GM23338 (cell line): ENCODE measurements at regions not wholly inside any gene's neighbourhood (a gene's known extent, or its start where the extent isn't known, plus 50 kb on each side); places are given as distances from the start of the nearest gene placed in this dataset.

ENCODE experiments used
- ATAC-seq: fragments of 200-7000 bp; cut with Tn5 transposase; 3 replicates; pipeline ENCODE4 v1.9.1; 2020
- DNase-seq: peaks from one replicate; pipeline ENCODE4 v3.0.0-alpha.2; 2015; ENCODE audit warnings: low spot score
- H2AFZ ChIP-seq: fragments of 200-600 bp; sonication (generic); 2 replicates; pipeline ENCODE4 v1.8.0; 2016; ENCODE audit warnings: antibody characterized with exemption, mild to moderate bottlenecking, moderate library complexity
- H3F3A ChIP-seq: fragments of 200-600 bp; sonication (generic); replicated peaks from 2 replicates; pipeline ENCODE4 v1.8.0; 2017; ENCODE audit warnings: antibody characterized with exemption, mixed run types, low read depth
- H3K27ac ChIP-seq: fragments of 200-600 bp; sonication (generic); 2 replicates; pipeline ENCODE4 v1.6.1; 2016; ENCODE audit warnings: low read depth
- H3K27me3 ChIP-seq: fragments of 200-600 bp; sonication (generic); 2 replicates; pipeline ENCODE4 v1.8.0; 2016; ENCODE audit warnings: mild to moderate bottlenecking, mixed run types, moderate library complexity; ENCODE audit not compliant: insufficient read depth
- H3K36me3 ChIP-seq: fragments of 200-600 bp; sonication (generic); 2 replicates; pipeline ENCODE4 v1.8.0; 2016; ENCODE audit warnings: mild to moderate bottlenecking; ENCODE audit not compliant: insufficient read depth
- H3K4me1 ChIP-seq: fragments of 200-600 bp; sonication (generic); 2 replicates; pipeline ENCODE4 v1.8.0; 2016; ENCODE audit warnings: mild to moderate bottlenecking, moderate library complexity; ENCODE audit not compliant: insufficient read depth
- H3K4me2 ChIP-seq: fragments of 200-600 bp; sonication (generic); 2 replicates; pipeline ENCODE4 v1.7.1; 2017; ENCODE audit warnings: mixed run types
- H3K4me3 ChIP-seq: fragments of 200-600 bp; sonication (generic); 2 replicates; pipeline ENCODE4 v1.6.1; 2016; ENCODE audit warnings: mixed run types
- H3K79me2 ChIP-seq: fragments of 200-600 bp; sonication (generic); replicated peaks from 2 replicates; pipeline ENCODE4 v1.8.0; 2017; ENCODE audit warnings: mild to moderate bottlenecking; ENCODE audit not compliant: insufficient read depth
- H3K9me2 ChIP-seq: fragments of 200-600 bp; sonication (generic); 2 replicates; pipeline ENCODE4 v1.8.0; 2017; ENCODE audit not compliant: insufficient read depth
- H4K20me1 ChIP-seq: fragments of 200-600 bp; sonication (generic); replicated peaks from 2 replicates; pipeline ENCODE4 v1.8.0; 2017; ENCODE audit warnings: mild to moderate bottlenecking; ENCODE audit not compliant: insufficient read depth
- H3K27ac Mint-ChIP-seq: 2 replicates; pipeline ENCODE4 v1.8.0; 2020; ENCODE audit warnings: inconsistent platforms, mild to moderate bottlenecking, moderate library complexity, mixed read lengths
- H3K27me3 Mint-ChIP-seq: 3 replicates; pipeline ENCODE4 v1.8.0; 2022; ENCODE audit warnings: low read depth, mild to moderate bottlenecking, moderate library complexity, mixed read lengths, inconsistent platforms; ENCODE audit not compliant: insufficient read depth, poor library complexity
- H3K36me3 Mint-ChIP-seq: 3 replicates; pipeline ENCODE4 v1.8.0; 2021; ENCODE audit warnings: low read depth, mild to moderate bottlenecking, inconsistent platforms, moderate library complexity, mixed read lengths
- H3K4me1 Mint-ChIP-seq: 3 replicates; pipeline ENCODE4 v1.8.0; 2020; ENCODE audit warnings: mild to moderate bottlenecking, inconsistent platforms, mixed read lengths
- H3K4me3 Mint-ChIP-seq: 3 replicates; pipeline ENCODE4 v1.8.0; 2021; ENCODE audit warnings: moderate library complexity, mild to moderate bottlenecking, inconsistent platforms, mixed read lengths
- H3K9me3 Mint-ChIP-seq: 3 replicates; pipeline ENCODE4 v1.8.0; 2020; ENCODE audit warnings: moderate library complexity, mild to moderate bottlenecking, inconsistent platforms, mixed read lengths
- CREB1 ChIP-seq: fragments of 250-450 bp; sonication (Bioruptor Pico); IDR thresholded peaks from 2 replicates; pipeline ENCODE4 v1.5.0; 2020; ENCODE audit warnings: low read depth, mild to moderate bottlenecking, moderate library complexity
- EZH2 ChIP-seq: fragments of 200-600 bp; sonication (generic); IDR thresholded peaks from one replicate; pipeline ENCODE4 v1.8.0; 2017; ENCODE audit warnings: antibody characterized with exemption, mild to moderate bottlenecking, low read depth; ENCODE audit not compliant: unreplicated experiment
- JUNB ChIP-seq: IDR thresholded peaks from one replicate; pipeline ENCODE4 v1.6.1; 2016; ENCODE audit warnings: antibody characterized with exemption; ENCODE audit not compliant: unreplicated experiment
- NANOG ChIP-seq: IDR thresholded peaks from 2 replicates; pipeline ENCODE4 v1.6.1; 2016; ENCODE audit warnings: antibody characterized with exemption, borderline replicate concordance
- POLR2AphosphoS5 ChIP-seq: IDR thresholded peaks from 2 replicates; pipeline ENCODE4 v1.6.1; 2016; ENCODE audit warnings: antibody characterized with exemption, low read depth
- STAT1 ChIP-seq: IDR thresholded peaks from one replicate; pipeline ENCODE4 v1.6.1; 2016; ENCODE audit warnings: antibody characterized with exemption; ENCODE audit not compliant: unreplicated experiment
- ZNF114 ChIP-seq: fragments of 250-450 bp; sonication (Bioruptor Pico); IDR thresholded peaks from 2 replicates; pipeline ENCODE4 v1.5.0; 2020; ENCODE audit warnings: mild to moderate bottlenecking, moderate library complexity
- ZNF331 ChIP-seq: fragments of 250-450 bp; sonication (Bioruptor Pico); IDR thresholded peaks from 2 replicates; pipeline ENCODE4 v1.5.0; 2020; ENCODE audit warnings: low read depth, mild to moderate bottlenecking, moderate library complexity
- TF ChIP-seq, protein P1 (sequence below): IDR thresholded peaks from 2 replicates; pipeline ENCODE4 v1.6.1; 2016; ENCODE audit warnings: antibody characterized with exemption
- TF ChIP-seq, protein P2 (sequence below): IDR thresholded peaks from one replicate; pipeline ENCODE4 v1.6.1; 2018; ENCODE audit warnings: antibody characterized with exemption; ENCODE audit not compliant: unreplicated experiment
- TF ChIP-seq, protein P3 (sequence below), 2 experiments: fragments of 200-600 bp in 1 of 2; sonication (generic) in 1 of 2; conservative IDR thresholded peaks; 2 replicates each; pipeline versions ENCODE4 v1.5.1 to v1.6.1; 2016 to 2017; ENCODE audit warnings: antibody characterized with exemption in 2 of 2, low read depth in 2 of 2, mild to moderate bottlenecking in 2 of 2, moderate library complexity in 1 of 2

DNA sequence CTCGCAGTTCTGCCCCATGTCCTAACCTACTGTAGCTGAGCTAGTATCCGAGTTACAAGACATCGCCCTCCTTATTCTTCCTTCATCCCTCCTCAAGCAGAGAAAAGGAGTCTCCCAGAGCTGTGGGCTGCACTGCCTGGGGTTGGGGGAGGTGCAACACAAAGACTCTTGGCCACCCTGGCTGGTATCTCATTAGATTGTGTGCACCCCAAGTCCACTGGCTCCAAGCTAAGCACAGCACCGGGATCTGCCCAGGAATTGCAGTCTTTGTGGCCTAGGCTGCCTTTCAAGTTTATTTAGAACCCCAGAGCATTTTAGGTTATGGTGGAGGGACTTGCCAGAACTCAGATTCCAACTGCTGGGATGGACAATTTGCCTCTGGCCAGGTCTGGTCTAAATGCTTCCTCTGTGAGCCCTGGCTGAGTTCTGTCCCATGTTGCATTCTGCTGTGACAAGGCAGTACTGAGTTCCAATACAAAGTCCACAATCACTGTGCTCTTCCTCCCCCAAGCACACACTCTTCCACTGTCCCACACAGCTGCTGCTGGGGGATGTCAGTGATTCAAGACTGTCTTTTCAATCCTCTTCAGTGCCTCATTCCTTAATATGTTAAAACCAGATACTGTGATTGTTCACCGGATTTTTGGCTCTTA lies 169.6 kb upstream of the CLEC14A start:
- Histone ChIP-seq H3F3A (no peaks in the 10 kb centered on the region), H3K4me1 (no peaks in the 10 kb centered on the region), H3K4me2 (no peak overlapping the region), H4K20me1 (no peaks in the 10 kb centered on the region), H3K9me2 (no peaks in the 10 kb centered on the region), H3K27ac (no peak overlapping the region), H3K36me3 (no peaks in the 10 kb centered on the region), H2AFZ (peak overlapping the region; percentile 12; the same call in 1 of the 2 replicates), H3K79me2 (no peaks in the 10 kb centered on the region), H3K4me3 (no peak overlapping the region), H3K27me3 (no peaks in the 10 kb centered on the region)
- H3K36me3 Mint-ChIP-seq, result no peaks in the 10 kb centered on the region
- H3K9me3 Mint-ChIP-seq, result peaks cover 13% of the 10 kb centered on the region; the same call in 1 of the 3 replicates
- H3K4me1 Mint-ChIP-seq, result no peaks in the 10 kb centered on the region
- H3K27ac Mint-ChIP-seq, result no peak overlapping the region; the same call in 1 of the 2 replicates
- H3K4me3 Mint-ChIP-seq, result no peak overlapping the region
- ATAC-seq, result no peak
- DNase-seq, result no peak
- TF ChIP-seq POLR2AphosphoS5, result no peak
- TF ChIP-seq JUNB, result no peak
- no peak for TF ChIP-seq STAT1
- no peak for TF ChIP-seq ZNF331
- TF ChIP-seq CREB1 (CRISPR knock-in tag), result no peak
- TF ChIP-seq ZNF114 (CRISPR knock-in tag), result no peak
- TF ChIP-seq NANOG, result no peak
- TF ChIP-seq, protein P1, sequence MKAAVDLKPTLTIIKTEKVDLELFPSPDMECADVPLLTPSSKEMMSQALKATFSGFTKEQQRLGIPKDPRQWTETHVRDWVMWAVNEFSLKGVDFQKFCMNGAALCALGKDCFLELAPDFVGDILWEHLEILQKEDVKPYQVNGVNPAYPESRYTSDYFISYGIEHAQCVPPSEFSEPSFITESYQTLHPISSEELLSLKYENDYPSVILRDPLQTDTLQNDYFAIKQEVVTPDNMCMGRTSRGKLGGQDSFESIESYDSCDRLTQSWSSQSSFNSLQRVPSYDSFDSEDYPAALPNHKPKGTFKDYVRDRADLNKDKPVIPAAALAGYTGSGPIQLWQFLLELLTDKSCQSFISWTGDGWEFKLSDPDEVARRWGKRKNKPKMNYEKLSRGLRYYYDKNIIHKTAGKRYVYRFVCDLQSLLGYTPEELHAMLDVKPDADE, result no peak
- no peak for TF ChIP-seq EZH2
- TF ChIP-seq, protein P2, sequence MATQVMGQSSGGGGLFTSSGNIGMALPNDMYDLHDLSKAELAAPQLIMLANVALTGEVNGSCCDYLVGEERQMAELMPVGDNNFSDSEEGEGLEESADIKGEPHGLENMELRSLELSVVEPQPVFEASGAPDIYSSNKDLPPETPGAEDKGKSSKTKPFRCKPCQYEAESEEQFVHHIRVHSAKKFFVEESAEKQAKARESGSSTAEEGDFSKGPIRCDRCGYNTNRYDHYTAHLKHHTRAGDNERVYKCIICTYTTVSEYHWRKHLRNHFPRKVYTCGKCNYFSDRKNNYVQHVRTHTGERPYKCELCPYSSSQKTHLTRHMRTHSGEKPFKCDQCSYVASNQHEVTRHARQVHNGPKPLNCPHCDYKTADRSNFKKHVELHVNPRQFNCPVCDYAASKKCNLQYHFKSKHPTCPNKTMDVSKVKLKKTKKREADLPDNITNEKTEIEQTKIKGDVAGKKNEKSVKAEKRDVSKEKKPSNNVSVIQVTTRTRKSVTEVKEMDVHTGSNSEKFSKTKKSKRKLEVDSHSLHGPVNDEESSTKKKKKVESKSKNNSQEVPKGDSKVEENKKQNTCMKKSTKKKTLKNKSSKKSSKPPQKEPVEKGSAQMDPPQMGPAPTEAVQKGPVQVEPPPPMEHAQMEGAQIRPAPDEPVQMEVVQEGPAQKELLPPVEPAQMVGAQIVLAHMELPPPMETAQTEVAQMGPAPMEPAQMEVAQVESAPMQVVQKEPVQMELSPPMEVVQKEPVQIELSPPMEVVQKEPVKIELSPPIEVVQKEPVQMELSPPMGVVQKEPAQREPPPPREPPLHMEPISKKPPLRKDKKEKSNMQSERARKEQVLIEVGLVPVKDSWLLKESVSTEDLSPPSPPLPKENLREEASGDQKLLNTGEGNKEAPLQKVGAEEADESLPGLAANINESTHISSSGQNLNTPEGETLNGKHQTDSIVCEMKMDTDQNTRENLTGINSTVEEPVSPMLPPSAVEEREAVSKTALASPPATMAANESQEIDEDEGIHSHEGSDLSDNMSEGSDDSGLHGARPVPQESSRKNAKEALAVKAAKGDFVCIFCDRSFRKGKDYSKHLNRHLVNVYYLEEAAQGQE, result no peak
- H3K27me3 Mint-ChIP-seq, result no peaks in the 10 kb centered on the region

DNA sequence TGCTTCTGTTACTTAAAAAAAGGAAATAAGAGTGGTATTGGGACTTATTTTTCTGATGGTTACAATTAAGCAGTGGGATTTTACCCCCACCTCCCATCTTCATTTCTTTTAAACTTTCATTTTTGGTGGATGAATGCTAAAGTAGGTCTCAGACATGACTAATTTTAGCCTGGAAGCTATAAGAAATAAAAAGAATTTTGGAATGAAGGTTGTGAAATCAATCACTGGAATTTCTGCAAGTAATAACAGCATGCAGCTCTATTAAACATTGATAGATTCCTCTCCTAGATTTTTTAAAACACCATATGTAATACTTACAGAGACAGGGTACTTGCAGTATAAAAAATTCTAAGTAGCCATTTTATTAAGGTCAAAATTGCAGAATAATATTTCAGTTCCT lies 164.2 kb upstream of the CLEC14A start:
- Histone ChIP-seq H3K27ac (no peak overlapping the region), H3K4me3 (no peak overlapping the region), H4K20me1 (no peaks in the 10 kb centered on the region), H3K36me3 (no peaks in the 10 kb centered on the region), H3K79me2 (no peaks in the 10 kb centered on the region), H3K27me3 (no peaks in the 10 kb centered on the region), H2AFZ (no peak overlapping the region), H3K9me2 (no peaks in the 10 kb centered on the region), H3F3A (no peaks in the 10 kb centered on the region), H3K4me2 (no peak overlapping the region), H3K4me1 (no peaks in the 10 kb centered on the region)
- peaks cover 13% of the 10 kb centered on the region; the same call in 1 of the 3 replicates for H3K9me3 Mint-ChIP-seq
- no peaks in the 10 kb centered on the region for H3K4me1 Mint-ChIP-seq
- no peak for ATAC-seq
- DNase-seq, result no peak
- H3K4me3 Mint-ChIP-seq, result no peak overlapping the region
- H3K27me3 Mint-ChIP-seq, result no peaks in the 10 kb centered on the region
- H3K27ac Mint-ChIP-seq, result no peak overlapping the region
- no peaks in the 10 kb centered on the region for H3K36me3 Mint-ChIP-seq
- TF ChIP-seq, protein P1, result no peak
- no peak for TF ChIP-seq NANOG
- TF ChIP-seq JUNB, result no peak
- no peak for TF ChIP-seq ZNF114 (CRISPR knock-in tag)
- no peak for TF ChIP-seq CREB1 (CRISPR knock-in tag)
- TF ChIP-seq, protein P2, result no peak
- TF ChIP-seq ZNF331, result no peak
- no peak for TF ChIP-seq EZH2
- TF ChIP-seq, protein P3, sequence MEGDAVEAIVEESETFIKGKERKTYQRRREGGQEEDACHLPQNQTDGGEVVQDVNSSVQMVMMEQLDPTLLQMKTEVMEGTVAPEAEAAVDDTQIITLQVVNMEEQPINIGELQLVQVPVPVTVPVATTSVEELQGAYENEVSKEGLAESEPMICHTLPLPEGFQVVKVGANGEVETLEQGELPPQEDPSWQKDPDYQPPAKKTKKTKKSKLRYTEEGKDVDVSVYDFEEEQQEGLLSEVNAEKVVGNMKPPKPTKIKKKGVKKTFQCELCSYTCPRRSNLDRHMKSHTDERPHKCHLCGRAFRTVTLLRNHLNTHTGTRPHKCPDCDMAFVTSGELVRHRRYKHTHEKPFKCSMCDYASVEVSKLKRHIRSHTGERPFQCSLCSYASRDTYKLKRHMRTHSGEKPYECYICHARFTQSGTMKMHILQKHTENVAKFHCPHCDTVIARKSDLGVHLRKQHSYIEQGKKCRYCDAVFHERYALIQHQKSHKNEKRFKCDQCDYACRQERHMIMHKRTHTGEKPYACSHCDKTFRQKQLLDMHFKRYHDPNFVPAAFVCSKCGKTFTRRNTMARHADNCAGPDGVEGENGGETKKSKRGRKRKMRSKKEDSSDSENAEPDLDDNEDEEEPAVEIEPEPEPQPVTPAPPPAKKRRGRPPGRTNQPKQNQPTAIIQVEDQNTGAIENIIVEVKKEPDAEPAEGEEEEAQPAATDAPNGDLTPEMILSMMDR (conservative IDR thresholded peaks at IDR 0.05; ENCODE audit: low read depth in 2 of 2), result no peak
- no peak for TF ChIP-seq STAT1
